MM.1S (cell line): ENCODE measurements at regions not wholly inside any gene's neighbourhood (a gene's known extent, or its start where the extent isn't known, plus 50 kb on each side); places are given as distances from the start of the nearest gene placed in this dataset.

Experiments used
- EZH2 ChIP-seq: fragments of 300-600 bp; sonication (generic); optimal IDR thresholded peaks from 2 replicates; pipeline ENCODE3; 2017; ENCODE audit warnings: low read depth, mild to moderate bottlenecking, antibody characterized with exemption, low read length, mixed read lengths
- EZH2phosphoT487 ChIP-seq: fragments of 300-600 bp; sonication (generic); IDR thresholded peaks from 2 replicates; pipeline ENCODE4 v1.6.1; 2018; ENCODE audit warnings: antibody characterized with exemption, low read length
- TF ChIP-seq, protein P1 (sequence below): fragments of 300-600 bp; sonication (generic); IDR thresholded peaks from 2 replicates; pipeline ENCODE4 v1.5.1; 2016; ENCODE audit warnings: antibody characterized with exemption, low read length, mixed read lengths

DNA sequence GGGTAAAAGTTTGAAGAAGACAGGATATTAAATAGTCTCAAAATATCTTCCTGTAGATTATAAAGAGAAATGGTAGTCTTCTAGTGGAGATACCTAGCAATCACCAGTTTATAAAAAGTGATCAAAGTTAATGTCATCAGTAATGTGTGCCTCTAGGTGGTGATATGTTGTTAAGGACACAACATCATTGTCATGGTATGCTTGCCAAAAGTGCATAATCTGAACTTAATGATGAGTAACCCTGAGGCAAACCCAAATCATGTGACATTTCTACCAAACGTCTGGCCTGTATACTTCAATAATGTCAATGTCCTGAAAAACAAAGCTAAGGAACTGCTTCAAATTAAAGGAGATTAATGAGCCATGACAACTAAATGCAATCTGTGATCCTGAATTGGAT is 214.7 kb downstream of the PHLDA1 start:
- TF ChIP-seq EZH2phosphoT487 (no peak), EZH2 (no peak)
- TF ChIP-seq, protein P1, sequence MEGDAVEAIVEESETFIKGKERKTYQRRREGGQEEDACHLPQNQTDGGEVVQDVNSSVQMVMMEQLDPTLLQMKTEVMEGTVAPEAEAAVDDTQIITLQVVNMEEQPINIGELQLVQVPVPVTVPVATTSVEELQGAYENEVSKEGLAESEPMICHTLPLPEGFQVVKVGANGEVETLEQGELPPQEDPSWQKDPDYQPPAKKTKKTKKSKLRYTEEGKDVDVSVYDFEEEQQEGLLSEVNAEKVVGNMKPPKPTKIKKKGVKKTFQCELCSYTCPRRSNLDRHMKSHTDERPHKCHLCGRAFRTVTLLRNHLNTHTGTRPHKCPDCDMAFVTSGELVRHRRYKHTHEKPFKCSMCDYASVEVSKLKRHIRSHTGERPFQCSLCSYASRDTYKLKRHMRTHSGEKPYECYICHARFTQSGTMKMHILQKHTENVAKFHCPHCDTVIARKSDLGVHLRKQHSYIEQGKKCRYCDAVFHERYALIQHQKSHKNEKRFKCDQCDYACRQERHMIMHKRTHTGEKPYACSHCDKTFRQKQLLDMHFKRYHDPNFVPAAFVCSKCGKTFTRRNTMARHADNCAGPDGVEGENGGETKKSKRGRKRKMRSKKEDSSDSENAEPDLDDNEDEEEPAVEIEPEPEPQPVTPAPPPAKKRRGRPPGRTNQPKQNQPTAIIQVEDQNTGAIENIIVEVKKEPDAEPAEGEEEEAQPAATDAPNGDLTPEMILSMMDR: peak; percentile 46
